CD4-positive, alpha-beta T cell treated with Interleukin-1 beta for 1 hour (primary cell): ENCODE measurements at regions not wholly inside any gene's neighbourhood (a gene's known extent, or its start where the extent isn't known, plus 50 kb on each side); places are given as distances from the start of the nearest gene placed in this dataset.
A peak's percentile ranks its signal among the peaks of the same experiment; 100 is the strongest.

Experiments used
- DNase-seq, 2 donors: peaks; one replicate each; pipeline ENCODE4 v3.0.0-alpha.2; 2020 to 2022

GRCh38 chr2:550860-551567 is 126.2 kb downstream of the TMEM18 start:
- DNase-seq: no peak

GRCh38 chr2:545711-546650 is 131.2 kb downstream of the TMEM18 start:
- no peak for DNase-seq

GRCh38 chr2:545228-545627 is 132.0 kb downstream of the TMEM18 start:
- DNase-seq: no peak

- DNase-seq: no peak
Observed at GRCh38 chr2:538646-539045, 138.6 kb downstream of the TMEM18 start.

- no peak for DNase-seq
Observed at GRCh38 chr2:535222-535621, 142.0 kb downstream of the TMEM18 start.

GRCh38 chr2:529852-530251 is 147.4 kb downstream of the TMEM18 start:
- no peak for DNase-seq

GRCh38 chr2:529424-529823 is 147.8 kb downstream of the TMEM18 start:
- DNase-seq: peak in 1 of 2 donors; percentile 7

- no peak for DNase-seq
Observed at GRCh38 chr2:527581-527980, 149.6 kb downstream of the TMEM18 start.

GRCh38 chr2:526918-527317 is 150.3 kb downstream of the TMEM18 start:
- DNase-seq: no peak

GRCh38 chr2:525611-526010 is 151.6 kb downstream of the TMEM18 start:
- no peak for DNase-seq

GRCh38 chr2:525021-525420 is 152.2 kb downstream of the TMEM18 start:
- DNase-seq: no peak

- DNase-seq: no peak
Observed at GRCh38 chr2:524442-524841, 152.8 kb downstream of the TMEM18 start.

- no peak for DNase-seq
Observed at GRCh38 chr2:523698-524270, 153.4 kb downstream of the TMEM18 start.

- no peak for DNase-seq
Observed at GRCh38 chr2:522776-523175, 154.4 kb downstream of the TMEM18 start.

GRCh38 chr2:521853-522530 is 155.2 kb downstream of the TMEM18 start:
- DNase-seq: no peak

GRCh38 chr2:520663-521340 is 156.4 kb downstream of the TMEM18 start:
- no peak for DNase-seq

GRCh38 chr2:516944-517343 is 160.3 kb downstream of the TMEM18 start:
- no peak for DNase-seq

- no peak for DNase-seq
Observed at GRCh38 chr2:516131-516530, 161.1 kb downstream of the TMEM18 start.

- DNase-seq: no peak
Observed at GRCh38 chr2:515441-516127, 161.6 kb downstream of the TMEM18 start.

- DNase-seq: no peak
Observed at GRCh38 chr2:513981-514706, 163.1 kb downstream of the TMEM18 start.

- no peak for DNase-seq
Observed at GRCh38 chr2:510839-511238, 166.4 kb downstream of the TMEM18 start.
